MM.1S (cell line): ENCODE measurements at regions not wholly inside any gene's neighbourhood (a gene's known extent, or its start where the extent isn't known, plus 50 kb on each side); places are given as distances from the start of the nearest gene placed in this dataset.

ENCODE experiments used
- EZH2phosphoT487 ChIP-seq: fragments of 300-600 bp; sonication (generic); IDR thresholded peaks from 2 replicates; pipeline ENCODE4 v1.6.1; 2018; ENCODE audit warnings: antibody characterized with exemption, low read length
- TF ChIP-seq, protein P1 (sequence below): fragments of 300-600 bp; sonication (generic); IDR thresholded peaks from 2 replicates; pipeline ENCODE4 v1.5.1; 2016; ENCODE audit warnings: antibody characterized with exemption, low read length, mixed read lengths

DNA sequence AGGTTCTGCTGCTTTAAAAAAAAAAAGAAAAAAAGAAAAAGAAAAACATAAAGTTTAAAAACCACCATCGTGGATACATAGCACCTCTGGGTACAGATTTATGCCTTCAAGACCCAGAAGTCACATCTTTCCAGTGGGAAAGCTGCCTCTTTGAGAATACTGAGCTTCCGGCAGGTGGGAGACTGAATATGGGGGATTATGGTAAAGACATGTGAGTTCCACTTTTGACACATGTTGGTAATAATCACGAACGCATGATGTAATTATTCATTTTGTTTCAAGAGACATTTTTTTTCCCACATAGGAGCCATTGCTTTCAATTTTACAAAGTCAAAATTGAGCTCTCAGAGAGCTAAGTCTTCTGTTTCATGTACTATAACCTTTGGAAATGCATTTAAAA, 229.7 kb upstream of the CDH5 start:
- TF ChIP-seq, protein P1, sequence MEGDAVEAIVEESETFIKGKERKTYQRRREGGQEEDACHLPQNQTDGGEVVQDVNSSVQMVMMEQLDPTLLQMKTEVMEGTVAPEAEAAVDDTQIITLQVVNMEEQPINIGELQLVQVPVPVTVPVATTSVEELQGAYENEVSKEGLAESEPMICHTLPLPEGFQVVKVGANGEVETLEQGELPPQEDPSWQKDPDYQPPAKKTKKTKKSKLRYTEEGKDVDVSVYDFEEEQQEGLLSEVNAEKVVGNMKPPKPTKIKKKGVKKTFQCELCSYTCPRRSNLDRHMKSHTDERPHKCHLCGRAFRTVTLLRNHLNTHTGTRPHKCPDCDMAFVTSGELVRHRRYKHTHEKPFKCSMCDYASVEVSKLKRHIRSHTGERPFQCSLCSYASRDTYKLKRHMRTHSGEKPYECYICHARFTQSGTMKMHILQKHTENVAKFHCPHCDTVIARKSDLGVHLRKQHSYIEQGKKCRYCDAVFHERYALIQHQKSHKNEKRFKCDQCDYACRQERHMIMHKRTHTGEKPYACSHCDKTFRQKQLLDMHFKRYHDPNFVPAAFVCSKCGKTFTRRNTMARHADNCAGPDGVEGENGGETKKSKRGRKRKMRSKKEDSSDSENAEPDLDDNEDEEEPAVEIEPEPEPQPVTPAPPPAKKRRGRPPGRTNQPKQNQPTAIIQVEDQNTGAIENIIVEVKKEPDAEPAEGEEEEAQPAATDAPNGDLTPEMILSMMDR, result no peak
- TF ChIP-seq EZH2phosphoT487, result no peak
